ENCODE measurements at regions not wholly inside any gene's neighbourhood (a gene's known extent, or its start where the extent isn't known, plus 50 kb on each side); places are given as distances from the start of the nearest gene placed in this dataset.

GRCh38 chr2:129760669-129761068 lies 218.8 kb upstream of the RAB6C start:
- TF ChIP-seq, protein P1, sequence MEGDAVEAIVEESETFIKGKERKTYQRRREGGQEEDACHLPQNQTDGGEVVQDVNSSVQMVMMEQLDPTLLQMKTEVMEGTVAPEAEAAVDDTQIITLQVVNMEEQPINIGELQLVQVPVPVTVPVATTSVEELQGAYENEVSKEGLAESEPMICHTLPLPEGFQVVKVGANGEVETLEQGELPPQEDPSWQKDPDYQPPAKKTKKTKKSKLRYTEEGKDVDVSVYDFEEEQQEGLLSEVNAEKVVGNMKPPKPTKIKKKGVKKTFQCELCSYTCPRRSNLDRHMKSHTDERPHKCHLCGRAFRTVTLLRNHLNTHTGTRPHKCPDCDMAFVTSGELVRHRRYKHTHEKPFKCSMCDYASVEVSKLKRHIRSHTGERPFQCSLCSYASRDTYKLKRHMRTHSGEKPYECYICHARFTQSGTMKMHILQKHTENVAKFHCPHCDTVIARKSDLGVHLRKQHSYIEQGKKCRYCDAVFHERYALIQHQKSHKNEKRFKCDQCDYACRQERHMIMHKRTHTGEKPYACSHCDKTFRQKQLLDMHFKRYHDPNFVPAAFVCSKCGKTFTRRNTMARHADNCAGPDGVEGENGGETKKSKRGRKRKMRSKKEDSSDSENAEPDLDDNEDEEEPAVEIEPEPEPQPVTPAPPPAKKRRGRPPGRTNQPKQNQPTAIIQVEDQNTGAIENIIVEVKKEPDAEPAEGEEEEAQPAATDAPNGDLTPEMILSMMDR (conservative IDR thresholded peaks at IDR 0.05; ENCODE audit: low read length): no peak
- no peak for DNase-seq (ENCODE audit: low read depth)
- H3K4me3 ChIP-seq (ENCODE audit: low read length): no peak overlapping the region

DNA sequence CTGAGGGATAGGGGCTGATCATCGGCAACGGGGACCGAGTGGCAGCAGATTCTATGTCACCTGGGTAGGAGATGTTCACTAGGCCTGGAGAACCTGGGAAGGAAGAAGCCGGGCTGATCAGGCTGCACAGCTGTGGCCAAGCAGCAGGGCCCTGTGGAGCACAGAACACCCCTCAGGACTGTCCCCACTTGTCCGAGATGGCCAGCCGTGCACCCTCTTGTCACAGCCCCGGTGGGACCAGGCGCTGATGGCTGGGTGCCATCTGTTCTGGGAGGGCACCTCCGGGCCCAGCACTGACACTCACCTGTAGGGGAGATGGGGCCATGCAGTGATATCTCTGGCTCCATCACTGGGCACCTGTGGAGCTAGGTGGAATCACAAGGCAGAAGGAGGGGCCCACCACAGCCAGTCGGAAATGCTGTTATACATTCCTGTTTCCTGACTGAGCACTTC lies 217.9 kb upstream of the RAB6C start:
- TF ChIP-seq, protein P1 (conservative IDR thresholded peaks at IDR 0.05; ENCODE audit: low read length): no peak
- DNase-seq (ENCODE audit: low read depth): no peak
- no peak overlapping the region for H3K4me3 ChIP-seq (ENCODE audit: low read length)

DNA sequence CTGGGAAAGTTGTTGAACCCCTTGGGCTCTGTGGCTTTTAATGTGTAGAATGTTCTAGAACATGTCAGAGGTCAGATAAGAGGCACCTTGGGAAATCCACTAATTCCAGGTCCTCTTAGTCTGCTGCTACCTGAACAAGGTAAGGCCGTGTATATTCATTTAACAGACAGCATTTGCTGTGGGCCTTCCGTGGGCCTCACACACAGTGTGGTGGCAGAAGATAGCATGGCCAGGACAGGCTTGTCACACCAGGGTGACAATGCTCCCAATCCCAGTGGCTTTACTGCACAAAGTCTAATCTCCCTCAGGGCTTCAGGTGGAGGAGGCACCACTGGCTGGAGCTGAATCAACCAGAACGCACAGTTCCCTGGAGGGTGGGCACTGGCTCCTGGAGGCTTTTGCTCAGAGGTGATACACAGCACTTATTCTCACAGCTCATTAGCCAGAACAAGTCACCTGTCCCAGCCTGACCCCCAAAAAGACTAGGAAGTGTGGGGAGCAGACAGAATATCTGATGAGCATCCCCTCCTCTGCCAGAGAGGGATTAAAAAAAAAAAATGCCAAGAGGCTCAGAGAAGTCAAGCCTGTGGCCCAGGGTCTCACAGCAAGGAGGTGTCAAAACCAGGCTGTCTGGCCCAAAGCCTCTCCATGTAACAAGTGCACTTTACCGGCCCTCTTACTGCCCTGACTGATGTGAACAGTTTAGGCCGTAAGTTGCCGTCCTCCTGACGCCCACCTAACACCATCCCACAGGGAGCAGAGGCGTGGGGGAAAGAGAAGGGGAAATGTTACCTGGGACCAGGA lies 216.9 kb upstream of the RAB6C start:
- no peak overlapping the region for H3K4me3 ChIP-seq (ENCODE audit: low read length)
- DNase-seq (ENCODE audit: low read depth): no peak
- TF ChIP-seq, protein P1 (conservative IDR thresholded peaks at IDR 0.05; ENCODE audit: low read length): no peak

DNA sequence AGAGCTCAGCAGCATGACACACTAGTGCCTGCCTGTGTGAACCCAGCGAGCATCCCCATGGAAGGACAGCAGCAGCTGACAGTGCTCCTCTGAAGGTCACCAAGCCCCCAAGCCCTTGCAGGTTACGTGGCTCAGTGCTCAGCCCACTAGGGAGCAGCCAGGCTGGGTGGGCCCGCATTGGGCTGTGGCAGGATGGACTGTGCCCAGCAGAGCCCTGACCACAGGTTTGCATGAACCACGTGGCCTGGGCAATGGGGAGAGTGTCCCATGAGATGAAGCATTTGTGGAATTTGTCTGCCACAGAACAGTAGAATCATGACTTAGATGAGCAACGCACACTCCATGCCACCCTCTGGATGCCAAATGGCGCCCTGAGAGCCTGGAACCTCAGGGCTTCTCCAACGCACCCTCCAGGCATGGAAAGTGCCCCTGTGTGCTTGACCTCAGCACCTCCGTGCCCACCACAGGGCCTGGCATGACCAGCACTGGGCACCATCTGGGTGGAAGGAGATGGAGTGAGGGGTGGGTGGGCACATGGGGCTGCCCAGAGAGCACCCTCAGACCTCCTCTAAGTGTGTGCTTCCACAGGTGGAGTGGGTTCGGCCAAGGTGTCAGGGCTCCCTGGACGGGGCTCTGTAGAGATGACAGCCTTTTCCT lies 216.1 kb upstream of the RAB6C start:
- TF ChIP-seq, protein P1 (conservative IDR thresholded peaks at IDR 0.05; ENCODE audit: low read length): no peak
- no peak for DNase-seq (ENCODE audit: low read depth)
- no peak overlapping the region for H3K4me3 ChIP-seq (ENCODE audit: low read length)

DNA sequence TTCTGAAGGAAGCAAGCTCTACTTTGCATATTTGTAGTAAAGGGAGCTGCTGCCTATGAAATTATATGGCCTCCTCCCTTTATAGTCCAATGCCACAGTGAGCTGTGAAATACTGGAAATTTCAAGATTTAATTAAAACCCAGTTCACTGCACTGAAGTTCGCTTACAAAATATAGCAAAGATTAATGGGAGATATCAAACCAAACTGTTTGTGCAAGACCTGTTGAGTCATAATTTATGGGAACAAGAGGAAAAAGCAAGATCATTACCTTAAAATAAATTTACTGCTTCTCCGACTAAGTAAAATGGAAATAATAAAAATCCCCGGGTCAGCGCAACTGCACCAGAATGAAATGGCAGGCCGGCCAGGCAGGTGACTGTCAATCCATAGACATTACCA lies 215.5 kb upstream of the RAB6C start:
- TF ChIP-seq, protein P1 (conservative IDR thresholded peaks at IDR 0.05; ENCODE audit: low read length): no peak
- no peak for DNase-seq (ENCODE audit: low read depth)
- H3K4me3 ChIP-seq (ENCODE audit: low read length): no peak overlapping the region

DNA sequence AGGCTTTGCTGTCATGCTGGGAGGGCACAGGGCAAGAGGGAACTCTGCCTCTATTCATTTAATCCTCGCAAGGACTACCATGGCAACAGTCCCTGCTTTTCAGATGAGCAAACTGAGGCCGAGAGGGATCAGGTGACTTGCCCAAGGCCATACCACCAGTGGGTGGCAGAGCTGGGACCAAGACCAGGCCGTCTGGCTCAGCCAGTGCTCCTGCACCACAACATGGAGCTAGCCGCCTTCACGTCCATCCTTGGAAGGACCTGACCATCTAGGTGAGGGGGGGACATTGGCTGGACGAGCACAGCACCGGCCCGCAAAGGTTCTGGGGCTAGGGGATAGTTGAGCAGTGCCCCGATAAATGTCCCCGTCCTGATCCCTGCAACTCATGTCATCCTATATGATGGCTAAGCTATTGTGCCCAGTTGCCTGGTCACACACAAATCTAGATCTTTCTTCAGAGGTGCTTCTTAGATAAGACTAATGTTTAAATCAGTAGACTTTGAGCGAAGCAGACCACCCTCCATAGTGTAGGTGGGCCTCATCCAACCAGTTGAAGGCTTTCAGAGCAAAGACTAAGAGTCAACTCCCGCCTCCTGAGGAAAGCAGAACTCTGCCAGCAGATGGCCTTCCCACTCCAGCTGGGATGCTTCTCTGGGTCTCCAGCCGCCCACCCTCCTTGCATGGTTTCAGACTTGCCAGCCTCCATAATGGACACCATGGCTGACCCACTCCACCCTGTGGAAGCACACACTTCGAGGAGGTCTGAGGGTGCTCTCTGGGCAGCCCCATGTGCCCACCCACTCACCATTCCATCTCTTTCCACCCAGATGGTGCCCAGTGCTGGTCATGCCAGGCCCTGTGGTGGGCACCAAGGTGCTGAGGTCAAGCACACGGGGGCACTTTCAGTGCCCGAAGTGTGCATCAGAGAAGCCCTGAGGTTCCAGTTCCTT lies 214.8 kb upstream of the RAB6C start:
- TF ChIP-seq, protein P1 (conservative IDR thresholded peaks at IDR 0.05; ENCODE audit: low read length): no peak
- DNase-seq (ENCODE audit: low read depth): no peak

More for the DNA sequence above, 214.8 kb upstream of the RAB6C start:
- H3K4me3 ChIP-seq (ENCODE audit: low read length): no peak overlapping the region

Data from AG10803 (cell line).